ENCODE measurements at regions not wholly inside any gene's neighbourhood (a gene's known extent, or its start where the extent isn't known, plus 50 kb on each side); places are given as distances from the start of the nearest gene placed in this dataset.

- no peak for DNase-seq (ENCODE audit: low read depth, low spot score)
- H3K9me3 ChIP-seq (ENCODE audit: low read depth, low read length) = no peaks in the 10 kb centered on the region
- H3K4me3 ChIP-seq = no peak overlapping the region
- TF ChIP-seq EZH2 (IDR thresholded peaks at IDR 0.05) = no peak
- no peak overlapping the region for H3K27ac ChIP-seq
- no peak overlapping the region for H3K9ac ChIP-seq (ENCODE audit: insufficient read length)
- H3K36me3 ChIP-seq (ENCODE audit: insufficient read depth, low read length) = no peaks in the 10 kb centered on the region
These were observed 325.5 kb upstream of the RTL1 start for GRCh38 chr14:101228949-101229541.

GRCh38 chr14:101229666-101230065 lies 326.1 kb upstream of the RTL1 start:
- no peak overlapping the region for H3K9ac ChIP-seq (ENCODE audit: insufficient read length)
- TF ChIP-seq FOXP2 (optimal IDR thresholded peaks at IDR 0.05; ENCODE audit: control extremely low read depth, extremely low read length, insufficient read depth) (no peak), POLR2AphosphoS5 (IDR thresholded peaks at IDR 0.05; ENCODE audit: borderline replicate concordance, low read depth, low read length) (no peak), EZH2 (IDR thresholded peaks at IDR 0.05) (no peak)
- H3K27ac ChIP-seq = no peak overlapping the region

GRCh38 chr14:101230161-101230850 lies 326.8 kb upstream of the RTL1 start:
- no peak for TF ChIP-seq POLR2AphosphoS5 (IDR thresholded peaks at IDR 0.05; ENCODE audit: borderline replicate concordance, low read depth, low read length)
- TF ChIP-seq FOXP2 (optimal IDR thresholded peaks at IDR 0.05; ENCODE audit: control extremely low read depth, extremely low read length, insufficient read depth) = no peak
- no peak for TF ChIP-seq EZH2 (IDR thresholded peaks at IDR 0.05)
- Histone ChIP-seq H3K9me3 (ENCODE audit: low read depth, low read length) (no peaks in the 10 kb centered on the region), H3K9ac (ENCODE audit: insufficient read length) (no peak overlapping the region), H3K36me3 (ENCODE audit: insufficient read depth, low read length) (no peaks in the 10 kb centered on the region), H3K27ac (no peak overlapping the region), H3K4me3 (no peak overlapping the region)
- DNase-seq (ENCODE audit: low read depth, low spot score) = no peak

More at GRCh38 chr14:101229666-101230065, 326.1 kb upstream of the RTL1 start:
- Histone ChIP-seq H3K4me3 (no peak overlapping the region), H3K9me3 (ENCODE audit: low read depth, low read length) (no peaks in the 10 kb centered on the region), H3K36me3 (ENCODE audit: insufficient read depth, low read length) (no peaks in the 10 kb centered on the region)
- no peak for DNase-seq (ENCODE audit: low read depth, low spot score)

GRCh38 chr14:101230851-101231550 lies 327.5 kb upstream of the RTL1 start:
- no peak for DNase-seq (ENCODE audit: low read depth, low spot score)
- no peak overlapping the region for H3K4me3 ChIP-seq
- TF ChIP-seq EZH2 (IDR thresholded peaks at IDR 0.05) (no peak), FOXP2 (optimal IDR thresholded peaks at IDR 0.05; ENCODE audit: control extremely low read depth, extremely low read length, insufficient read depth) (no peak), POLR2AphosphoS5 (IDR thresholded peaks at IDR 0.05; ENCODE audit: borderline replicate concordance, low read depth, low read length) (no peak)
- no peak overlapping the region for H3K9ac ChIP-seq (ENCODE audit: insufficient read length)
- H3K27ac ChIP-seq = no peak overlapping the region
- no peaks in the 10 kb centered on the region for H3K9me3 ChIP-seq (ENCODE audit: low read depth, low read length)
- no peaks in the 10 kb centered on the region for H3K36me3 ChIP-seq (ENCODE audit: insufficient read depth, low read length)

- DNase-seq (ENCODE audit: low read depth, low spot score) = no peak
- Histone ChIP-seq H3K4me3 (no peak overlapping the region), H3K27ac (no peak overlapping the region), H3K9ac (ENCODE audit: insufficient read length) (no peak overlapping the region), H3K36me3 (ENCODE audit: insufficient read depth, low read length) (no peaks in the 10 kb centered on the region), H3K9me3 (ENCODE audit: low read depth, low read length) (no peaks in the 10 kb centered on the region)
- TF ChIP-seq POLR2AphosphoS5 (IDR thresholded peaks at IDR 0.05; ENCODE audit: borderline replicate concordance, low read depth, low read length) = no peak
- TF ChIP-seq FOXP2 (optimal IDR thresholded peaks at IDR 0.05; ENCODE audit: control extremely low read depth, extremely low read length, insufficient read depth) = no peak
- TF ChIP-seq EZH2 (IDR thresholded peaks at IDR 0.05) = no peak
These were observed 328.3 kb upstream of the RTL1 start for GRCh38 chr14:101231828-101232227.

GRCh38 chr14:101232340-101233020 lies 328.8 kb upstream of the DIO3 start:
- H3K27ac ChIP-seq = no peak overlapping the region
- no peak for DNase-seq (ENCODE audit: low read depth, low spot score)
- no peak for TF ChIP-seq EZH2 (IDR thresholded peaks at IDR 0.05)
- no peak for TF ChIP-seq FOXP2 (optimal IDR thresholded peaks at IDR 0.05; ENCODE audit: control extremely low read depth, extremely low read length, insufficient read depth)
- TF ChIP-seq POLR2AphosphoS5 (IDR thresholded peaks at IDR 0.05; ENCODE audit: borderline replicate concordance, low read depth, low read length) = no peak
- H3K9ac ChIP-seq (ENCODE audit: insufficient read length) = no peak overlapping the region
- H3K36me3 ChIP-seq (ENCODE audit: insufficient read depth, low read length) = no peaks in the 10 kb centered on the region
- H3K4me3 ChIP-seq = no peak overlapping the region
- no peaks in the 10 kb centered on the region for H3K9me3 ChIP-seq (ENCODE audit: low read depth, low read length)

GRCh38 chr14:101233021-101233366 lies 328.3 kb upstream of the DIO3 start:
- no peak overlapping the region for H3K4me3 ChIP-seq
- H3K36me3 ChIP-seq (ENCODE audit: insufficient read depth, low read length) = no peaks in the 10 kb centered on the region
- TF ChIP-seq POLR2AphosphoS5 (IDR thresholded peaks at IDR 0.05; ENCODE audit: borderline replicate concordance, low read depth, low read length) (no peak), EZH2 (IDR thresholded peaks at IDR 0.05) (no peak), FOXP2 (optimal IDR thresholded peaks at IDR 0.05; ENCODE audit: control extremely low read depth, extremely low read length, insufficient read depth) (no peak)
- DNase-seq (ENCODE audit: low read depth, low spot score) = no peak
- no peak overlapping the region for H3K9ac ChIP-seq (ENCODE audit: insufficient read length)
- no peaks in the 10 kb centered on the region for H3K9me3 ChIP-seq (ENCODE audit: low read depth, low read length)
- no peak overlapping the region for H3K27ac ChIP-seq

- Histone ChIP-seq H3K36me3 (ENCODE audit: insufficient read depth, low read length) (no peaks in the 10 kb centered on the region), H3K9ac (ENCODE audit: insufficient read length) (no peak overlapping the region), H3K9me3 (ENCODE audit: low read depth, low read length) (no peaks in the 10 kb centered on the region), H3K4me3 (no peak overlapping the region), H3K27ac (no peak overlapping the region)
- DNase-seq (ENCODE audit: low read depth, low spot score) = no peak
- TF ChIP-seq FOXP2 (optimal IDR thresholded peaks at IDR 0.05; ENCODE audit: control extremely low read depth, extremely low read length, insufficient read depth) = no peak
- no peak for TF ChIP-seq EZH2 (IDR thresholded peaks at IDR 0.05)
- TF ChIP-seq POLR2AphosphoS5 (IDR thresholded peaks at IDR 0.05; ENCODE audit: borderline replicate concordance, low read depth, low read length) = no peak
These were observed 327.9 kb upstream of the DIO3 start for GRCh38 chr14:101233391-101233790.

All from SK-N-MC (cell line).